ENCODE measurements at regions not wholly inside any gene's neighbourhood (a gene's known extent, or its start where the extent isn't known, plus 50 kb on each side); places are given as distances from the start of the nearest gene placed in this dataset.

GRCh38 chr12:47558625-47559345 is 147.0 kb downstream of the RPAP3 start:
- no peak for DNase-seq

- no peak for DNase-seq
Measured at GRCh38 chr12:47557386-47557785, 148.4 kb downstream of the RPAP3 start.

GRCh38 chr12:47556261-47557030 is 149.4 kb downstream of the RPAP3 start:
- no peak for DNase-seq

GRCh38 chr12:47554046-47554653 is 151.7 kb downstream of the RPAP3 start:
- DNase-seq = no peak

- DNase-seq = no peak
Measured at GRCh38 chr12:47553266-47553665, 152.6 kb downstream of the RPAP3 start.

- DNase-seq = no peak
Measured at GRCh38 chr12:47551426-47551851, 154.4 kb downstream of the RPAP3 start.

- no peak for DNase-seq
Measured at GRCh38 chr12:47549258-47549657, 156.6 kb downstream of the RPAP3 start.

GRCh38 chr12:47548401-47548800 is 157.4 kb downstream of the RPAP3 start:
- no peak for DNase-seq

- DNase-seq = peak; percentile 15 to 29
Measured at GRCh38 chr12:47547077-47547476, 158.8 kb downstream of the RPAP3 start.

GRCh38 chr12:47545938-47546609 is 159.8 kb downstream of the RPAP3 start:
- no peak for DNase-seq

GRCh38 chr12:47534695-47535094 is 171.1 kb downstream of the RPAP3 start:
- DNase-seq = no peak

GRCh38 chr12:47530050-47530449 is 175.8 kb downstream of the RPAP3 start:
- no peak for DNase-seq

- DNase-seq = no peak
Measured at GRCh38 chr12:47527816-47528215, 178.0 kb downstream of the RPAP3 start.

- DNase-seq = no peak
Measured at GRCh38 chr12:47520029-47520428, 185.8 kb downstream of the RPAP3 start.

GRCh38 chr12:47517122-47517521 is 188.7 kb downstream of the RPAP3 start:
- DNase-seq = no peak

- DNase-seq = no peak
Measured at GRCh38 chr12:47509398-47509851, 196.4 kb downstream of the RPAP3 start.

- DNase-seq = no peak
Measured at GRCh38 chr12:47507221-47507620, 198.6 kb downstream of the RPAP3 start.

GRCh38 chr12:47504775-47505446 is 200.9 kb downstream of the RPAP3 start:
- no peak for DNase-seq

- no peak for DNase-seq
Measured at GRCh38 chr12:47493801-47494200, 212.0 kb downstream of the RPAP3 start.

- DNase-seq = no peak
Measured at GRCh38 chr12:47491516-47492305, 214.1 kb downstream of the RPAP3 start.

- DNase-seq = no peak
Measured at GRCh38 chr12:47488888-47489287, 216.9 kb downstream of the RPAP3 start.

GRCh38 chr12:47481041-47481440 is 224.8 kb downstream of the RPAP3 start:
- DNase-seq = no peak
